ENCODE measurements at regions not wholly inside any gene's neighbourhood (a gene's known extent, or its start where the extent isn't known, plus 50 kb on each side); places are given as distances from the start of the nearest gene placed in this dataset.

GRCh38 chr7:86407291-86407690, 236.4 kb upstream of the GRM3 start:
- TF ChIP-seq EP300 (IDR thresholded peaks at IDR 0.05; ENCODE audit: borderline replicate concordance) (no peak), MAX (IDR thresholded peaks at IDR 0.05) (no peak)

Measured in Ishikawa (cell line).